Colonic mucosa (tissue), 4 donors: ENCODE measurements at regions not wholly inside any gene's neighbourhood (a gene's known extent, or its start where the extent isn't known, plus 50 kb on each side); places are given as distances from the start of the nearest gene placed in this dataset.

Experiments
- DNase-seq: peaks from one replicate; pipeline ENCODE4 v3.0.0-alpha.2; 2020
- H3K27ac ChIP-seq: fragments of 200-600 bp; one replicate; pipeline ENCODE4 v1.8.0; 2021
- H3K27me3 ChIP-seq: fragments of 200-600 bp; one replicate; pipeline ENCODE4 v1.8.0; 2021
- H3K36me3 ChIP-seq: fragments of 200-600 bp; one replicate; pipeline ENCODE4 v1.8.0; 2021
- H3K4me1 ChIP-seq: fragments of 200-600 bp; one replicate; pipeline ENCODE4 v1.8.0; 2021; ENCODE audit warnings: mild to moderate bottlenecking
- H3K4me3 ChIP-seq: fragments of 200-600 bp; one replicate; pipeline ENCODE4 v1.8.0; 2021
- H3K9ac ChIP-seq, 2 donors: one replicate each; pipeline ENCODE4 v1.7.0; 2013; ENCODE audit warnings: control low read depth in 2 of 2, low read depth in 2 of 2, low read length in 2 of 2
- H3K9me3 ChIP-seq: fragments of 200-600 bp; one replicate; pipeline ENCODE4 v1.8.0; 2021
- CTCF ChIP-seq: fragments of 200-600 bp; IDR thresholded peaks from one replicate; pipeline ENCODE4 v1.8.0; 2022; ENCODE audit warnings: antibody characterized with exemption, mild to moderate bottlenecking
- intact Hi-C: fragments of 100-400 bp; cut with DNase I; formaldehyde crosslinking; loops from one replicate; pipeline ENCODE4 v1.14.1; 2022
- donor health status: healthy.
- donor health status: DM: no; HTN: no; CAD: no.
- donor health status: DM: no; HTN: no; CAD: no.

DNA sequence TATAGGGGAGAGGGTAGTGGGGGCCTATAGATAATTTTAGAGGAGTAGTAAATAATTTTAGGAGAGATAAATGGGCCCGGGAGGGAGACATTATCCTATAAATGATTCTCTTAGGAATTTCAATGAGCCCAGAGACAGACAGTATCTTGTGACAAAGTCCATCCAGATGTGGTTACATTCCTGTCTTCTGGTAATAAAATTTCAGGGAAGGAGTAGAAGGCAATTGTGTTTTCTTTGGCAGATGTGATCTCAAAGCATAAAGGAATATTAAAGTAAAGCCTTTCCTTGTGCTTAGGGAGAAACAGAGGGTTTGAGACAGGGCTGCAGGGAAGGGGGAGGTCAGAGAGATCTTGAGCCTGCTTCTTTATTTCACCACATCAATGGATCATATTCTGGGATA is 979.8 kb upstream of the GJE1 start:
- H3K4me1 ChIP-seq: no peaks in the 10 kb centered on the region
- TF ChIP-seq CTCF: no peak
- no peaks in the 10 kb centered on the region for H3K36me3 ChIP-seq
- H3K27me3 ChIP-seq: no peaks in the 10 kb centered on the region
- H3K9ac ChIP-seq: no peak overlapping the region
- H3K9me3 ChIP-seq: no peaks in the 10 kb centered on the region
- no peak for DNase-seq
- no peak overlapping the region for H3K4me3 ChIP-seq
- no peak overlapping the region for H3K27ac ChIP-seq
- intact Hi-C loops: no loop called here

DNA sequence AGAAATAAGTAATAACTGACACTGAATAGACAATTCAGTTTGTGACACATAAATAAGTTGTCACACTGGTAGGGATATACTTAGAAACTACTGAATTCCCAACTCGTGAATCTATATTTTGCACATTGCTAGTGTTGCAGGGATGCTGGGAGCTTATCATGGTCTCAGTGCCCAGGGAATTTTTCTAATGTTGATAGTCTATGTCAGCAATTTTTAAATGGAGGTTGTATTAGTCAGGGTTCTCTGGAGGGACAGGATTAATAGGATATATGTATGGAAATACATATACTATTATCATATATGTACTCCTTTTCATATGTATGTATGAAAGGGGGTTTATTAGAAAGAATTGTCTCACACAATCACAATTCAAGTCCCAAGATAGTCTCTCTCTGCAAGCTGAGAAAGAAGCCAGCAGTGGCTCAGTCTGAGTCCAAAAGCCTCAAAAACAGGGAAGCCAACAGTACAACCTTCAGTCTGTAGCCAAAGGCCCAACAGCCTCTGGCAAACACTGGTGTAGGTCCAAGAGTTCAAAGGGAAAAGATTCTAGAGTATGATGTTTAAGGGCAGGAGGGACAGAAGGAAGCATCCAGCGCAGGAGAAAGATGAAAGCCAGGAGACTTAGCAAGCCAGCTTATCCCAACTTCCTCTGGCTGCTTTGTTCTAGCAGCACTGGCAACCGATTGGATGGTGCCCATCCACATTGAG is 980.9 kb upstream of the GJE1 start:
- no peaks in the 10 kb centered on the region for H3K36me3 ChIP-seq
- no peak for DNase-seq
- no peak overlapping the region for H3K9ac ChIP-seq
- no peaks in the 10 kb centered on the region for H3K9me3 ChIP-seq
- intact Hi-C loops: no loop called here
- H3K27ac ChIP-seq: no peak overlapping the region
- no peak overlapping the region for H3K4me3 ChIP-seq
- no peaks in the 10 kb centered on the region for H3K27me3 ChIP-seq
- no peak for TF ChIP-seq CTCF
- no peaks in the 10 kb centered on the region for H3K4me1 ChIP-seq

GRCh38 chr6:141141870-141142269 is 990.9 kb upstream of the GJE1 start:
- intact Hi-C loops: no loop called here
- H3K27ac ChIP-seq: no peak overlapping the region
- TF ChIP-seq CTCF: no peak
- DNase-seq: no peak
- H3K36me3 ChIP-seq: no peaks in the 10 kb centered on the region
- H3K4me3 ChIP-seq: no peak overlapping the region
- H3K27me3 ChIP-seq: no peaks in the 10 kb centered on the region
- H3K4me1 ChIP-seq: no peaks in the 10 kb centered on the region
- H3K9me3 ChIP-seq: no peaks in the 10 kb centered on the region
- no peak overlapping the region for H3K9ac ChIP-seq

DNA sequence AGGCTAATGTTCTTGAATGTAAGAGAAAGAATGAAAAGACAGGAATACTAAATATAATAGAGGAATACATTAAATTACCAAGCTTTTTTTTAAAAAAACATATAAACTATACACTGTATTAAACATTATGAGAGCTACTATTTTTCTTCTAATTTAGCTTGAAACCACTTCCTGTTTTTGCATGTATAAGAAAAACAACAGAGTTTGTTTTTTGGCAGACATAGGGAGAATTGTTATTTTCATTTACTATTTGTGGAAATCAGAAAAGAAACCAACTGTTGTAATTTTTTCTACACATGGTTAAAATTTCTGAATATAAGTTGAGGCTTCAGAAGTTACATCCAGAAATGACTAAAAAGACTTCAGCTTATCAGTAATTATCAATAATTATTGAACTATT is 991.8 kb upstream of the GJE1 start:
- no peak for DNase-seq
- Histone ChIP-seq H3K4me1 (no peaks in the 10 kb centered on the region), H3K9me3 (no peaks in the 10 kb centered on the region), H3K9ac (no peak overlapping the region), H3K36me3 (no peaks in the 10 kb centered on the region), H3K27me3 (no peaks in the 10 kb centered on the region), H3K4me3 (no peak overlapping the region), H3K27ac (no peak overlapping the region)
- no peak for TF ChIP-seq CTCF
- intact Hi-C loops: no loop called here

GRCh38 chr6:141139461-141139860 is 993.3 kb upstream of the GJE1 start:
- Histone ChIP-seq H3K9ac (no peak overlapping the region), H3K36me3 (no peaks in the 10 kb centered on the region), H3K9me3 (no peaks in the 10 kb centered on the region), H3K4me1 (no peaks in the 10 kb centered on the region), H3K27ac (no peak overlapping the region), H3K27me3 (no peaks in the 10 kb centered on the region), H3K4me3 (no peak overlapping the region)
- intact Hi-C loops: no loop called here
- TF ChIP-seq CTCF: no peak
- DNase-seq: no peak
